K562 (cell line): ENCODE measurements at regions not wholly inside any gene's neighbourhood (a gene's known extent, or its start where the extent isn't known, plus 50 kb on each side); places are given as distances from the start of the nearest gene placed in this dataset.

Experiments used
- ATAC-seq: fragments of 200-7000 bp; cut with Tn5 transposase; 3 replicates; pipeline ENCODE4 v1.9.1; 2020; ENCODE audit warnings: moderate library complexity
- BruUV-seq: library from RNA; stranded (reverse); fragments of 400-500 nt; replicated peaks from 2 replicates; lab custom pipeline; 2021; lab: Mats Ljungman, UMichigan
- CTCF ChIA-PET: fragments of 300-600 bp; formaldehyde crosslinking; extraction: SDS; loops from one replicate; lab custom pipeline; 2021; ENCODE audit warnings: low intra/inter-chr PET ratio; lab: Yijun Ruan, JAX
- POLR2A ChIA-PET: fragments of 300-600, 350-650 bp; sonication (Branson Sonifier 250); formaldehyde crosslinking; extraction: SDS; loops from one replicate; lab custom pipeline; 2021; ENCODE audit warnings: antibody characterized with exemption, inconsistent platforms; lab: Yijun Ruan, JAX
- DNase-seq, 4 experiments: peaks; one replicate each; pipeline versions ENCODE4 v3.0.0 to v3.0.0-alpha.2; 2011 to 2018; ENCODE audit warnings: low spot score in 3 of 4, mixed read lengths in 3 of 4; ENCODE audit errors: extremely low read depth in 1 of 4
- FAIRE-seq: peaks from 2 replicates; lab custom pipeline; 2011; peaks lifted over from hg19 to GRCh38; lab: Jason Lieb, UNC
- H2AFZ ChIP-seq: 2 replicates; pipeline ENCODE4 v1.6.0; 2011; ENCODE audit warnings: low read depth, low read length, control low read depth, inconsistent platforms
- H3K27ac ChIP-seq: fragments of 200-600 bp; 3 replicates; pipeline ENCODE4 v1.8.0; 2011; ENCODE audit warnings: low read depth, mild to moderate bottlenecking, control low read depth, inconsistent platforms, low read length, moderate library complexity, mixed read lengths; ENCODE audit errors: extremely low read depth
- H3K27me3 ChIP-seq, 2 experiments: fragments of 300-600 bp in 1 of 2; 2 replicates in 1 of 2; 3 replicates in 1 of 2; pipeline versions ENCODE4 v1.6.0 to v1.8.0; 2011; ENCODE audit warnings: inconsistent platforms in 2 of 2, low read length in 2 of 2, mild to moderate bottlenecking in 1 of 2, mixed read lengths in 1 of 2, moderate library complexity in 1 of 2; ENCODE audit not compliant: control insufficient read depth in 2 of 2, insufficient read depth in 2 of 2
- H3K36me3 ChIP-seq: fragments of 300-600 bp; 3 replicates; pipeline ENCODE4 v1.8.0; 2011; ENCODE audit warnings: mild to moderate bottlenecking, low read length, inconsistent platforms; ENCODE audit not compliant: control insufficient read depth, insufficient read depth
- H3K4me1 ChIP-seq, 2 experiments: fragments of 200-600 bp in 1 of 2; replicated peaks in 1 of 2; 2 replicates in 1 of 2; 3 replicates in 1 of 2; pipeline versions ENCODE4 v1.5.1 to v1.8.0; 2011; ENCODE audit warnings: inconsistent platforms in 2 of 2, low read length in 2 of 2, mild to moderate bottlenecking in 1 of 2, mixed read lengths in 1 of 2, moderate library complexity in 1 of 2; ENCODE audit not compliant: control insufficient read depth in 2 of 2, insufficient read depth in 2 of 2
- H3K4me2 ChIP-seq: 2 replicates; pipeline ENCODE4 v1.6.1; 2011; ENCODE audit warnings: low read length, control low read depth, inconsistent platforms, mixed read lengths; ENCODE audit not compliant: insufficient read depth
- H3K4me3 ChIP-seq: fragments of 200-600 bp; sonication (generic), shearing (Covaris generic); 2 replicates; pipeline ENCODE4 v1.5.1; 2016; ENCODE audit warnings: control low read depth, inconsistent platforms
- H3K79me2 ChIP-seq: fragments of 200-600 bp; 3 replicates; pipeline ENCODE4 v1.8.0; 2011; ENCODE audit warnings: low read length, inconsistent platforms; ENCODE audit not compliant: control insufficient read depth, insufficient read depth
- H3K9ac ChIP-seq, 2 experiments: 2 replicates each; pipeline versions ENCODE4 v1.6.0 to v1.6.1; 2011; ENCODE audit warnings: low read depth in 2 of 2, low read length in 2 of 2, control low read depth in 1 of 2, inconsistent platforms in 1 of 2, mild to moderate bottlenecking in 1 of 2, mixed read lengths in 1 of 2; ENCODE audit not compliant: insufficient read depth in 1 of 2
- H3K9me1 ChIP-seq: one replicate; pipeline ENCODE4 v1.6.0; 2011; ENCODE audit warnings: inconsistent platforms, mild to moderate bottlenecking, low read length, moderate library complexity; ENCODE audit not compliant: control insufficient read depth, insufficient read depth
- H3K9me3 ChIP-seq: replicated peaks from 2 replicates; pipeline ENCODE4 v1.5.1; 2011; ENCODE audit warnings: low read depth, low read length, inconsistent platforms; ENCODE audit not compliant: control insufficient read depth, insufficient read depth
- H4K20me1 ChIP-seq: replicated peaks from 2 replicates; pipeline ENCODE4 v1.6.1; 2011; ENCODE audit warnings: low read length, inconsistent platforms, mixed read lengths; ENCODE audit not compliant: control insufficient read depth, insufficient read depth
- BRF1 ChIP-seq: IDR thresholded peaks from 3 replicates; pipeline ENCODE4 v1.6.1; 2011; ENCODE audit warnings: borderline replicate concordance, mild to moderate bottlenecking; ENCODE audit not compliant: insufficient read length; ENCODE audit errors: extremely low read depth
- MED1 ChIP-seq: sonication (generic); formaldehyde crosslinking; IDR thresholded peaks from 2 replicates; pipeline ENCODE4 v1.8.1; 2023; ENCODE audit warnings: missing genetic modification reagents, borderline replicate concordance
- NRF1 ChIP-seq, 2 experiments: fragments of 450-650 bp; IDR thresholded peaks in 1 of 2; conservative IDR thresholded peaks in 1 of 2; 2 replicates each; pipeline ENCODE4 v1.6.1; 2014; ENCODE audit warnings: mild to moderate bottlenecking in 2 of 2
- RBM15 ChIP-seq: fragments of 200-400 bp; formaldehyde crosslinking; IDR thresholded peaks from 2 replicates; pipeline ENCODE4 v1.6.1; 2018; ENCODE audit warnings: mild to moderate bottlenecking, low read length, moderate library complexity; ENCODE audit not compliant: insufficient read depth
- SRSF3 ChIP-seq: fragments of 200-400 bp; formaldehyde crosslinking; IDR thresholded peaks from 2 replicates; pipeline ENCODE4 v1.6.1; 2016; ENCODE audit warnings: mild to moderate bottlenecking, low read length, moderate library complexity; ENCODE audit not compliant: insufficient read depth
- ZBED1 ChIP-seq: IDR thresholded peaks from 2 replicates; pipeline ENCODE4 v1.6.1; 2014
- ZC3H8 ChIP-seq: fragments of 450-650 bp; IDR thresholded peaks from 2 replicates; pipeline ENCODE4 v1.6.1; 2017
- ZNF311 ChIP-seq: fragments of 250-450 bp; sonication (Bioruptor Pico); IDR thresholded peaks from 2 replicates; pipeline ENCODE4 v1.4.0; 2020; ENCODE audit warnings: mild to moderate bottlenecking, moderate library complexity
- WGBS: fragments of 100-300 bp; shearing (Covaris generic); methylation state at CpG from one replicate; pipeline ENCODE4 v1.1.6; 2016; ENCODE audit warnings: low coverage, mixed read lengths; ENCODE audit not compliant: insufficient coverage; ENCODE audit errors: missing lambda C conversion rate; 5-methylcytosine and 5-hydroxymethylcytosine counted together
- in situ Hi-C: fragments of 300-500 bp; cut with MboI; formaldehyde crosslinking; loops from 4 replicates; pipeline ENCODE4 v1.15.0; 2018; ENCODE audit warnings: inconsistent platforms, mixed read lengths
- intact Hi-C: fragments of 100-400 bp; cut with micrococcal nuclease; formaldehyde crosslinking; loops from 2 replicates; pipeline ENCODE4 v1.14.2; 2022
- TF ChIP-seq, protein P1 (sequence below), 3 experiments: fragments of 200-800 bp in 1 of 3; fragments of 250-450 bp in 1 of 3; fragments of 450-650 bp in 1 of 3; sonication (Bioruptor Pico) in 1 of 3; sonication (Bioruptor generic) in 1 of 3; formaldehyde crosslinking in 1 of 3; IDR thresholded peaks; 2 replicates each; pipeline versions ENCODE4 v1.6.1 to v1.8.0; 2016 to 2022; ENCODE audit warnings: mild to moderate bottlenecking in 2 of 3, missing genetic modification characterization in 2 of 3, missing compliant biosample characterization in 1 of 3, moderate library complexity in 1 of 3
- TF ChIP-seq, protein P2 (sequence below): fragments of 250-450 bp; sonication (Bioruptor Pico); IDR thresholded peaks from 2 replicates; pipeline ENCODE4 v1.8.0; 2022; ENCODE audit warnings: inconsistent platforms, mild to moderate bottlenecking, moderate library complexity, borderline replicate concordance

DNA sequence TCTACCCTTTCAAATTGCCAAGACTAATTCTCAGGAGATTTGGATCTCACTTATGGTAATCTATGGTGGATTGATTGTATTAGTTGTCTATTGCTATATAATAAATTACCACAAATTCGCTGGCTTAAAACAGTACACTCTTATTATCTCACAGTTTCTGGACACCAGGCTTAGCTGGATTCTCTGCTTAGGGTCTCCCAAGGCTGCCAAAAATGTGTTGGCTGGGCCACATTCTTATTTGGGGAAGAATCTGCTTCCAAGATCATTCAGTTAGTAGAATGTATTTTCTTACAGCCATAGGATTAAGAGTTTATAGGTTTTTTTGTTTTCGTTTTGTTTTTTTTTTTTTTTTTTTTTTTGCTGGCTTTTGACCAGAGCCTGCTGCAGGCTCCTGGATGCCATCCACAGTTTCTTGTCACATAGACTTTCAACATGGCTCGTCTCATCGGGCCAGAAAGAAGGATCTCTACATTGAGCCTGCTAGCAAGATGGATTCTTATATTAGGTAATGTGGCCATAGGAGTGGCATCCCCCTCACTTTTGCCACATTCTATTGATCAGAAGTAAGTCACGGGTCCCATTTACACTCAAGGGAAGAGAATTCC, 415.3 kb downstream of the KIF2B start:
- H3K36me3 ChIP-seq: no peaks in the 10 kb centered on the region
- no peak overlapping the region for H3K4me2 ChIP-seq
- no peak for FAIRE-seq
- no peak overlapping the region for H2AFZ ChIP-seq
- ChIA-PET POLR2A (interaction anchor here (0.7 kb wide), 1 partner anchor 353 kb away, joined by 3 read pairs; no protein-coding TSS in a partner anchor), CTCF (no interaction called here)
- TF ChIP-seq ZNF311 (CRISPR knock-in tag) (no peak), ZC3H8 (no peak), RBM15 (no peak), SRSF3 (no peak), NRF1 (conservative IDR thresholded peaks at IDR 0.05 in 1 of 2, IDR thresholded peaks at IDR 0.05 in 1 of 2) (no peak), ZBED1 (no peak), MED1 (no peak), BRF1 (no peak)
- TF ChIP-seq, protein P1, sequence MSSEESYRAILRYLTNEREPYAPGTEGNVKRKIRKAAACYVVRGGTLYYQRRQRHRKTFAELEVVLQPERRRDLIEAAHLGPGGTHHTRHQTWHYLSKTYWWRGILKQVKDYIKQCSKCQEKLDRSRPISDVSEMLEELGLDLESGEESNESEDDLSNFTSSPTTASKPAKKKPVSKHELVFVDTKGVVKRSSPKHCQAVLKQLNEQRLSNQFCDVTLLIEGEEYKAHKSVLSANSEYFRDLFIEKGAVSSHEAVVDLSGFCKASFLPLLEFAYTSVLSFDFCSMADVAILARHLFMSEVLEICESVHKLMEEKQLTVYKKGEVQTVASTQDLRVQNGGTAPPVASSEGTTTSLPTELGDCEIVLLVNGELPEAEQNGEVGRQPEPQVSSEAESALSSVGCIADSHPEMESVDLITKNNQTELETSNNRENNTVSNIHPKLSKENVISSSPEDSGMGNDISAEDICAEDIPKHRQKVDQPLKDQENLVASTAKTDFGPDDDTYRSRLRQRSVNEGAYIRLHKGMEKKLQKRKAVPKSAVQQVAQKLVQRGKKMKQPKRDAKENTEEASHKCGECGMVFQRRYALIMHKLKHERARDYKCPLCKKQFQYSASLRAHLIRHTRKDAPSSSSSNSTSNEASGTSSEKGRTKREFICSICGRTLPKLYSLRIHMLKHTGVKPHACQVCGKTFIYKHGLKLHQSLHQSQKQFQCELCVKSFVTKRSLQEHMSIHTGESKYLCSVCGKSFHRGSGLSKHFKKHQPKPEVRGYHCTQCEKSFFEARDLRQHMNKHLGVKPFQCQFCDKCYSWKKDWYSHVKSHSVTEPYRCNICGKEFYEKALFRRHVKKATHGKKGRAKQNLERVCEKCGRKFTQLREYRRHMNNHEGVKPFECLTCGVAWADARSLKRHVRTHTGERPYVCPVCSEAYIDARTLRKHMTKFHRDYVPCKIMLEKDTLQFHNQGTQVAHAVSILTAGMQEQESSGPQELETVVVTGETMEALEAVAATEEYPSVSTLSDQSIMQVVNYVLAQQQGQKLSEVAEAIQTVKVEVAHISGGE (CRISPR knock-in tag; IDR thresholded peaks at IDR 0.05): no peak
- TF ChIP-seq, protein P2, sequence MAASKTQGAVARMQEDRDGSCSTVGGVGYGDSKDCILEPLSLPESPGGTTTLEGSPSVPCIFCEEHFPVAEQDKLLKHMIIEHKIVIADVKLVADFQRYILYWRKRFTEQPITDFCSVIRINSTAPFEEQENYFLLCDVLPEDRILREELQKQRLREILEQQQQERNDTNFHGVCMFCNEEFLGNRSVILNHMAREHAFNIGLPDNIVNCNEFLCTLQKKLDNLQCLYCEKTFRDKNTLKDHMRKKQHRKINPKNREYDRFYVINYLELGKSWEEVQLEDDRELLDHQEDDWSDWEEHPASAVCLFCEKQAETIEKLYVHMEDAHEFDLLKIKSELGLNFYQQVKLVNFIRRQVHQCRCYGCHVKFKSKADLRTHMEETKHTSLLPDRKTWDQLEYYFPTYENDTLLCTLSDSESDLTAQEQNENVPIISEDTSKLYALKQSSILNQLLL (CRISPR knock-in tag): no peak
- 0% methylated on average over 4 of the region's 5 CpGs for WGBS
- no peaks in the 10 kb centered on the region for H3K27me3 ChIP-seq
- DNase-seq: no peak
- no peaks in the 10 kb centered on the region for H4K20me1 ChIP-seq
- no peaks in the 10 kb centered on the region; the same call in 1 of the 2 replicates for H3K9me3 ChIP-seq
- H3K9me1 ChIP-seq: no peaks in the 10 kb centered on the region
- no peak overlapping the region for H3K27ac ChIP-seq
- no TSS peak for BruUV-seq
- no peak overlapping the region for H3K9ac ChIP-seq
- intact Hi-C loops (no loop called here), in situ Hi-C loops (no loop called here)
- ATAC-seq: no peak
- H3K79me2 ChIP-seq: no peaks in the 10 kb centered on the region
- H3K4me1 ChIP-seq: no peaks in the 10 kb centered on the region
- H3K4me3 ChIP-seq: no peak overlapping the region
